ENCODE measurements at regions not wholly inside any gene's neighbourhood (a gene's known extent, or its start where the extent isn't known, plus 50 kb on each side); places are given as distances from the start of the nearest gene placed in this dataset.

DNA sequence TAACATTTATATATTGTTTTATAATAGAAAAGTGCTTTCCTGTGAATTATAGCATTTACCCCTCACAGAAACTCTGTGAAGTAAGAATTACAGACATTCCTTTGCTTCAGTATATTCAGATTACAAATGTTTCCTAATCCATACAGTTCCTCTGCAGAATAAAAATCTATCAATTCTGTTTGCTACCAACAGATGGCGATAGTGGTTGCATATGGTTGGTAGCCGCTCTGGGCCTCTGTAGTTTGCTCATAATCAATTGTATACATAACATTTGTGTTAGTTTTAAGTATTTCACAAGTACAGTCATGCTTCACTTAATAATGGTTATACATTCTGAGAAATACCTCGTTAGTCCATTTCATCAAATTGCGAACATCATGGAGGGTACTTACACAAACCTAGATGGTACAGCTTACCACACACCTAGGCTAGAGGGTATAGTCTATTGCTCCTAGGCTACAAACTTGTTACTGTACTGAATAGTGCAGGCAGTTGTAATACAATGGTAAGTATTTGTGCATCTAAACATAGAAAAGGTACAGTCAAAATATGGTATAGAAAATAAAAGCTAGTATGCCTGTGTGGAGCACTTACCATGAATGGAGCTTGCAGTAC lies 94.4 kb upstream of the STEAP4 start:
- TF ChIP-seq POLR2A (IDR thresholded peaks at IDR 0.05), result no peak
- TF ChIP-seq, protein P1, sequence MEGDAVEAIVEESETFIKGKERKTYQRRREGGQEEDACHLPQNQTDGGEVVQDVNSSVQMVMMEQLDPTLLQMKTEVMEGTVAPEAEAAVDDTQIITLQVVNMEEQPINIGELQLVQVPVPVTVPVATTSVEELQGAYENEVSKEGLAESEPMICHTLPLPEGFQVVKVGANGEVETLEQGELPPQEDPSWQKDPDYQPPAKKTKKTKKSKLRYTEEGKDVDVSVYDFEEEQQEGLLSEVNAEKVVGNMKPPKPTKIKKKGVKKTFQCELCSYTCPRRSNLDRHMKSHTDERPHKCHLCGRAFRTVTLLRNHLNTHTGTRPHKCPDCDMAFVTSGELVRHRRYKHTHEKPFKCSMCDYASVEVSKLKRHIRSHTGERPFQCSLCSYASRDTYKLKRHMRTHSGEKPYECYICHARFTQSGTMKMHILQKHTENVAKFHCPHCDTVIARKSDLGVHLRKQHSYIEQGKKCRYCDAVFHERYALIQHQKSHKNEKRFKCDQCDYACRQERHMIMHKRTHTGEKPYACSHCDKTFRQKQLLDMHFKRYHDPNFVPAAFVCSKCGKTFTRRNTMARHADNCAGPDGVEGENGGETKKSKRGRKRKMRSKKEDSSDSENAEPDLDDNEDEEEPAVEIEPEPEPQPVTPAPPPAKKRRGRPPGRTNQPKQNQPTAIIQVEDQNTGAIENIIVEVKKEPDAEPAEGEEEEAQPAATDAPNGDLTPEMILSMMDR (IDR thresholded peaks at IDR 0.05), result no peak

All from ovary (tissue), 3 donors.